WERI-Rb-1 (cell line): ENCODE measurements at regions not wholly inside any gene's neighbourhood (a gene's known extent, or its start where the extent isn't known, plus 50 kb on each side); places are given as distances from the start of the nearest gene placed in this dataset.

Experiments used
- DNase-seq: peaks from one replicate; pipeline ENCODE4 v3.0.0-alpha.2; 2020
- H3K27ac ChIP-seq: fragments of 250-450 bp; sonication (Bioruptor Pico); 2 replicates; pipeline ENCODE4 v1.5.1; 2020; ENCODE audit warnings: mild to moderate bottlenecking, moderate library complexity
- H3K27me3 ChIP-seq: fragments of 250-450 bp; sonication (Bioruptor Pico); 2 replicates; pipeline ENCODE4 v1.5.1; 2021; ENCODE audit warnings: mild to moderate bottlenecking, low read depth, moderate library complexity; ENCODE audit not compliant: insufficient read depth, severe bottlenecking
- H3K36me3 ChIP-seq: fragments of 250-450 bp; sonication (Bioruptor Pico); 2 replicates; pipeline ENCODE4 v1.5.1; 2020; ENCODE audit warnings: mild to moderate bottlenecking, moderate library complexity
- H3K4me3 ChIP-seq: 2 replicates; pipeline ENCODE4 v1.5.1; 2011; ENCODE audit warnings: low read depth, mild to moderate bottlenecking, control low read depth, low read length
- H3K9me3 ChIP-seq: fragments of 250-450 bp; sonication (Bioruptor Pico); 2 replicates; pipeline ENCODE4 v1.5.1; 2021; ENCODE audit warnings: mild to moderate bottlenecking, moderate library complexity; ENCODE audit not compliant: severe bottlenecking
- TF ChIP-seq, protein P1 (sequence below): IDR thresholded peaks from 2 replicates; pipeline ENCODE4 v1.5.1; 2011; ENCODE audit warnings: low read depth, mild to moderate bottlenecking, control low read depth, inconsistent platforms, low read length

- TF ChIP-seq, protein P1, sequence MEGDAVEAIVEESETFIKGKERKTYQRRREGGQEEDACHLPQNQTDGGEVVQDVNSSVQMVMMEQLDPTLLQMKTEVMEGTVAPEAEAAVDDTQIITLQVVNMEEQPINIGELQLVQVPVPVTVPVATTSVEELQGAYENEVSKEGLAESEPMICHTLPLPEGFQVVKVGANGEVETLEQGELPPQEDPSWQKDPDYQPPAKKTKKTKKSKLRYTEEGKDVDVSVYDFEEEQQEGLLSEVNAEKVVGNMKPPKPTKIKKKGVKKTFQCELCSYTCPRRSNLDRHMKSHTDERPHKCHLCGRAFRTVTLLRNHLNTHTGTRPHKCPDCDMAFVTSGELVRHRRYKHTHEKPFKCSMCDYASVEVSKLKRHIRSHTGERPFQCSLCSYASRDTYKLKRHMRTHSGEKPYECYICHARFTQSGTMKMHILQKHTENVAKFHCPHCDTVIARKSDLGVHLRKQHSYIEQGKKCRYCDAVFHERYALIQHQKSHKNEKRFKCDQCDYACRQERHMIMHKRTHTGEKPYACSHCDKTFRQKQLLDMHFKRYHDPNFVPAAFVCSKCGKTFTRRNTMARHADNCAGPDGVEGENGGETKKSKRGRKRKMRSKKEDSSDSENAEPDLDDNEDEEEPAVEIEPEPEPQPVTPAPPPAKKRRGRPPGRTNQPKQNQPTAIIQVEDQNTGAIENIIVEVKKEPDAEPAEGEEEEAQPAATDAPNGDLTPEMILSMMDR: no peak
- DNase-seq: no peak
Observed at GRCh38 chr4:41473176-41473575, 64.8 kb upstream of the LIMCH1 start.

GRCh38 chr4:41475402-41475801, 62.6 kb upstream of the LIMCH1 start:
- TF ChIP-seq, protein P1: no peak
- DNase-seq: no peak

More at GRCh38 chr4:41473176-41473575, 64.8 kb upstream of the LIMCH1 start:
- Histone ChIP-seq H3K27ac (no peak overlapping the region), H3K36me3 (no peaks in the 10 kb centered on the region), H3K9me3 (no peaks in the 10 kb centered on the region), H3K4me3 (no peak overlapping the region), H3K27me3 (no peaks in the 10 kb centered on the region)

DNA sequence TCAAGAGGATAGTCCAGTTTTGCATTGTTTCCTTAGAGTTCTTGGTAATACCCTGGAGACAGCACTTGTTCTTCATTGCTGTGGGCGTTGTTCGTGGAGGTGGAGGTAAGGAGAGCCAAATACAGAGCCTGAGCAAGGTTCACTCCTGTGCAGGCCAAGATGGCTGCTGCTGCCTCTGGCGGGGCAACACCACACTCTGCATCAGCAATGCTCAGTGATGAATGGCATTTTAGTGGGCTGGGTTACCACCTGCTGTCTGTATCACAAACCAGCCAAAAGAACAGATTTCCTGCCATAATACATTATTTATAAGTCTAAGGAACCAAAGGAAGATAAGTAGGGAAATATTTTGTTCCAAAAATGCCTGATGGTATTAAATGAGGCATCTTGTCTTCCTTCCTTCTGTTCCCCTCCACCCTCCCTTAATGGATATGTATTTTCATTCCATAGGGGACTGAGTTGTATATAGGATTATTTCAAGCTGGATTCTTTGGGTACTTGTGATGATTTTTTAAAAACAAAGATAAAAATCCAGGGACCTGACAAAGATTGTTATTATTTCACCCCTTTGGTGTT, 61.6 kb upstream of the LIMCH1 start:
- TF ChIP-seq, protein P1: no peak
- Histone ChIP-seq H3K4me3 (no peak overlapping the region), H3K27ac (no peak overlapping the region), H3K36me3 (no peaks in the 10 kb centered on the region), H3K27me3 (no peaks in the 10 kb centered on the region), H3K9me3 (no peaks in the 10 kb centered on the region)
- DNase-seq: no peak

More at GRCh38 chr4:41475402-41475801, 62.6 kb upstream of the LIMCH1 start:
- Histone ChIP-seq H3K4me3 (no peak overlapping the region), H3K27me3 (no peaks in the 10 kb centered on the region), H3K27ac (no peak overlapping the region), H3K9me3 (no peaks in the 10 kb centered on the region), H3K36me3 (no peaks in the 10 kb centered on the region)

DNA sequence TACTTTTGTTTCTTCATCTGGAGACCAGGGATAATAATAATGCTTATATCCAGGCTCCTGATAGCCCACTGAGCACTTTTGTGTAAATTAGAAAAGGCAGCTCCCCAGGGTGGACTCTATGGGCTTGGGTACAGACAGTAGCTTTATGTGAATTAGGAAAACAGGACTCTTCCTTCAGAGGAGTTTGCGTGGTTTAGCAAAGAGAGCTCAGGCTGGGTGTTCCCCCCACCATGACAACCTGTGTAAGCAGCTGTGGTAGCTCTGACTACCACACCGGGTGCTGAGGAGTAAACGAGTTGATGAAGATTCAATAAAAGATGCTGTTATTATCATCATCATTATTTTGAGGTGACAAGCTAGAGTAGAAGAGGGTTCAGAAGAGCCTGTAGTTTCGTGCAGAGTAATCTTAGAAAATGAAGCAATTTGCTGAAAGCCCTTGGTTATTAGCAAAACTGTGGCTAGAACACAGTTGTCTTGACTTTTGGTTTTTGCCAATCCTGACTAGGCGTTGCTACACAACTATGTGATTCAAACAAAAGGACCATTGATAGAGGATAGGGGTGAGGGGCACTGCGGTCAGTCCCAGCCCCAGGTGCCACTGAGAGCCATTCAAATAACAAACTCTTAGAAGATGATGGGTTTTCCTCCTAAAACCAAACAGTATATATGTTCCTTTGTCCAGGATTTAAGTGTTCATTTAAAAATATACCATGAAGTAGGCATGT, 60.6 kb upstream of the LIMCH1 start:
- Histone ChIP-seq H3K4me3 (no peak overlapping the region), H3K27ac (no peak overlapping the region), H3K36me3 (no peaks in the 10 kb centered on the region), H3K9me3 (no peaks in the 10 kb centered on the region), H3K27me3 (no peaks in the 10 kb centered on the region)
- DNase-seq: no peak
- TF ChIP-seq, protein P1: no peak

DNA sequence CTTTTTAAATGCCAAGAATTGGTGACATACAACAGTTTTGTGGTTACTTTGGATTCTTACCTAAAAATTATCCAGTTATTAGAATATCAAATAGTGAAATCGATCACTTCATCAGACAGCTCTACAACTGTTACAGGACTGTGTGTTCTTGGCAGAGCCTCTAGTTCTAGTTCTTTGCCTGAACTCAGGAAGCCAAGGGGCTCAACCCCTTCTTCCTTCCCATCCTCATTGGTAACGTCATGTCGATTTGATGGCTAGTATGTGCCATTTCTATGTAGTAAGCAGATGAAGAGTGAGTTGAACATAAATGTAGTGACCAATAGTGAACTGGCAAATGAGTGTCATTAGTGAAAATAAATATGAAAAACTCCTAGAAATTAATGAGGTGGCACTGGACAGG, 59.4 kb upstream of the LIMCH1 start:
- TF ChIP-seq, protein P1: no peak
- no peak for DNase-seq
- Histone ChIP-seq H3K9me3 (no peaks in the 10 kb centered on the region), H3K36me3 (no peaks in the 10 kb centered on the region), H3K27ac (no peak overlapping the region), H3K4me3 (no peak overlapping the region), H3K27me3 (no peaks in the 10 kb centered on the region)

DNA sequence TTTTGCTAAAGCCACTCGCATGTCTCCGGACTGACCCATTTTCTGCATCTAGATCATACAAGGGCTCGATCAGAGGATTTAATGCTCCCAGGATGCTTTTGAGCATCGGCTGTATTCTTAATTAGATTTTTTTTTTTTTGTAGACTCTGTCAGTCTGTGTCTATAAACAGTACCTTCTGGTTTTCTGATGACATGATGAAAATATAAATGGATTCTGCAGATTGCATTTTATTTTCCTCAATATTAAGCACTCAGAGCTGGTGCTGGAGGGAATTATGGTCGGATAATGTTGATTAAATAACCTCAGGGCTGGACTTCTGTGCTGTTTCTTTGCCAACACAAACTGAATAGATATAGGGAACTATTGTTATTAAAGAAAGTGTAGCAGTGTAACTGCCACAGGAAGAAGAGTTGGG, 57.1 kb upstream of the LIMCH1 start:
- no peak overlapping the region for H3K4me3 ChIP-seq
- H3K9me3 ChIP-seq: no peaks in the 10 kb centered on the region
- no peaks in the 10 kb centered on the region for H3K36me3 ChIP-seq
- H3K27ac ChIP-seq: no peak overlapping the region
- DNase-seq: no peak
- TF ChIP-seq, protein P1: no peak
- no peaks in the 10 kb centered on the region for H3K27me3 ChIP-seq
